ENCODE measurements at regions not wholly inside any gene's neighbourhood (a gene's known extent, or its start where the extent isn't known, plus 50 kb on each side); places are given as distances from the start of the nearest gene placed in this dataset.

DNA sequence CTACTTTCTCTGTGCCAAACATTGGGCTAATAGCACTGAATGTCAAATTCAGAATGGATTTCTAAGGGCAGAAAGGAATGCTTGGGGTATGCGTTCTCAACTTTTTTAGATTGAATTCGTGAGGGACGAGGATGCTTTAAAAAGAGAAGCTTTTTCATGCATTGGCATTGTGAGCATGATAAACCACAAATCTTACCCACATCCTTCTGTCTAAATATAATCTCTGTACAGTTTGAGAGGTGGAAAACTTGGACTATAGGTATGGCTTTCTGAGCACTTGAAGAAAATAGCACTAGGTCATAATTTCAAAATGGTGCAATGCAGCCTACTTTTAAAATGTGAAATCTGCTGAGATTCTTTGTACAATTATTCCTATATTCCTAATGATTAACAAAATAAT, 71.4 kb upstream of the HHIP start:
- H2BK20ac ChIP-seq (ENCODE audit: low read depth, low read length): no peak overlapping the region
- no TSS peak for BruUV-seq (replicated peaks)
- intact Hi-C loops (cut with micrococcal nuclease) (no loop called here), dilution Hi-C loops (cut with HindIII; ENCODE audit: low sequenced_read_pairs, unreplicated experiment) (no loop called here), in situ Hi-C loops (cut with MboI; ENCODE audit: low sequenced_read_pairs) (no loop called here)
- no peak for ATAC-seq (ENCODE audit: low read depth)
- H2AK5ac ChIP-seq (ENCODE audit: low read depth, low read length): no peak overlapping the region
- no peaks in the 10 kb centered on the region for H3K9me3 ChIP-seq (ENCODE audit: control insufficient read depth, insufficient read depth, low read length)
- H3K4me3 ChIP-seq (ENCODE audit: insufficient read depth, low read depth, low read length): no peak overlapping the region
- ChIA-PET CTCF (no interaction called here), POLR2A (ENCODE audit: unreplicated experiment) (no interaction called here)
- H4K5ac ChIP-seq (ENCODE audit: low read depth, low read length): no peak overlapping the region
- no peak overlapping the region for H3K18ac ChIP-seq (ENCODE audit: low read depth, low read length)
- H3K56ac ChIP-seq (ENCODE audit: extremely low read depth, insufficient read depth, low read length): no peak overlapping the region
- no peak overlapping the region for H4K8ac ChIP-seq (ENCODE audit: low read depth in 2 of 2, low read length in 2 of 2)
- no peak overlapping the region for H2AFZ ChIP-seq (replicated peaks; ENCODE audit: low read length, poor library complexity)
- no peaks in the 10 kb centered on the region for H3K27me3 ChIP-seq (ENCODE audit: control insufficient read depth, insufficient read depth, low read length)
- H3K36me3 ChIP-seq (ENCODE audit: control insufficient read depth, insufficient read depth, low read length): no peaks in the 10 kb centered on the region
- H3K9ac ChIP-seq (ENCODE audit: low read depth, low read length): no peak overlapping the region
- H2BK5ac ChIP-seq (ENCODE audit: low read depth, low read length, poor library complexity, severe bottlenecking): no peak overlapping the region
- TF ChIP-seq, protein P1, sequence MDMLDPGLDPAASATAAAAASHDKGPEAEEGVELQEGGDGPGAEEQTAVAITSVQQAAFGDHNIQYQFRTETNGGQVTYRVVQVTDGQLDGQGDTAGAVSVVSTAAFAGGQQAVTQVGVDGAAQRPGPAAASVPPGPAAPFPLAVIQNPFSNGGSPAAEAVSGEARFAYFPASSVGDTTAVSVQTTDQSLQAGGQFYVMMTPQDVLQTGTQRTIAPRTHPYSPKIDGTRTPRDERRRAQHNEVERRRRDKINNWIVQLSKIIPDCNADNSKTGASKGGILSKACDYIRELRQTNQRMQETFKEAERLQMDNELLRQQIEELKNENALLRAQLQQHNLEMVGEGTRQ (IDR thresholded peaks at IDR 0.05; ENCODE audit: low read depth, low read length): no peak
- TF ChIP-seq CEBPB (IDR thresholded peaks at IDR 0.05; ENCODE audit: low read depth, low read length) (no peak), CHD1 (IDR thresholded peaks at IDR 0.05; ENCODE audit: low read depth, low read length) (no peak), FOS (IDR thresholded peaks at IDR 0.05; ENCODE audit: low read depth, low read length) (no peak), MXI1 (IDR thresholded peaks at IDR 0.05; ENCODE audit: borderline replicate concordance, low read depth, low read length) (no peak), BHLHE40 (IDR thresholded peaks at IDR 0.05; ENCODE audit: low read depth, low read length) (no peak), RCOR1 (IDR thresholded peaks at IDR 0.05; ENCODE audit: insufficient replicate concordance, low read length) (no peak), MAZ (IDR thresholded peaks at IDR 0.05; ENCODE audit: borderline replicate concordance, low read depth, low read length) (no peak), POLR2A (IDR thresholded peaks at IDR 0.05; ENCODE audit: low read depth, low read length) (no peak), RAD21 (IDR thresholded peaks at IDR 0.05; ENCODE audit: low read length) (no peak), NFE2L2 (IDR thresholded peaks at IDR 0.05; ENCODE audit: low read depth, low read length) (no peak), SMC3 (IDR thresholded peaks at IDR 0.05; ENCODE audit: low read depth, low read length) (no peak), RFX5 (IDR thresholded peaks at IDR 0.05; ENCODE audit: low read depth, low read length) (no peak), MAFK (IDR thresholded peaks at IDR 0.05; ENCODE audit: low read depth, low read length) (no peak)
- TF ChIP-seq, protein P2, sequence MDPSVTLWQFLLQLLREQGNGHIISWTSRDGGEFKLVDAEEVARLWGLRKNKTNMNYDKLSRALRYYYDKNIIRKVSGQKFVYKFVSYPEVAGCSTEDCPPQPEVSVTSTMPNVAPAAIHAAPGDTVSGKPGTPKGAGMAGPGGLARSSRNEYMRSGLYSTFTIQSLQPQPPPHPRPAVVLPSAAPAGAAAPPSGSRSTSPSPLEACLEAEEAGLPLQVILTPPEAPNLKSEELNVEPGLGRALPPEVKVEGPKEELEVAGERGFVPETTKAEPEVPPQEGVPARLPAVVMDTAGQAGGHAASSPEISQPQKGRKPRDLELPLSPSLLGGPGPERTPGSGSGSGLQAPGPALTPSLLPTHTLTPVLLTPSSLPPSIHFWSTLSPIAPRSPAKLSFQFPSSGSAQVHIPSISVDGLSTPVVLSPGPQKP (IDR thresholded peaks at IDR 0.05; ENCODE audit: borderline replicate concordance, low read depth, low read length): no peak
- TF ChIP-seq, protein P3, sequence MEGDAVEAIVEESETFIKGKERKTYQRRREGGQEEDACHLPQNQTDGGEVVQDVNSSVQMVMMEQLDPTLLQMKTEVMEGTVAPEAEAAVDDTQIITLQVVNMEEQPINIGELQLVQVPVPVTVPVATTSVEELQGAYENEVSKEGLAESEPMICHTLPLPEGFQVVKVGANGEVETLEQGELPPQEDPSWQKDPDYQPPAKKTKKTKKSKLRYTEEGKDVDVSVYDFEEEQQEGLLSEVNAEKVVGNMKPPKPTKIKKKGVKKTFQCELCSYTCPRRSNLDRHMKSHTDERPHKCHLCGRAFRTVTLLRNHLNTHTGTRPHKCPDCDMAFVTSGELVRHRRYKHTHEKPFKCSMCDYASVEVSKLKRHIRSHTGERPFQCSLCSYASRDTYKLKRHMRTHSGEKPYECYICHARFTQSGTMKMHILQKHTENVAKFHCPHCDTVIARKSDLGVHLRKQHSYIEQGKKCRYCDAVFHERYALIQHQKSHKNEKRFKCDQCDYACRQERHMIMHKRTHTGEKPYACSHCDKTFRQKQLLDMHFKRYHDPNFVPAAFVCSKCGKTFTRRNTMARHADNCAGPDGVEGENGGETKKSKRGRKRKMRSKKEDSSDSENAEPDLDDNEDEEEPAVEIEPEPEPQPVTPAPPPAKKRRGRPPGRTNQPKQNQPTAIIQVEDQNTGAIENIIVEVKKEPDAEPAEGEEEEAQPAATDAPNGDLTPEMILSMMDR (conservative IDR thresholded peaks at IDR 0.05; ENCODE audit: low read depth, low read length): no peak
- H3K14ac ChIP-seq (replicated peaks; ENCODE audit: low read depth, low read length): no peak overlapping the region
- H3K79me1 ChIP-seq (ENCODE audit: low read depth in 1 of 2, low read length in 2 of 2): no peaks in the 10 kb centered on the region
- H3K23ac ChIP-seq (ENCODE audit: low read depth, low read length): no peak overlapping the region
- H3K4ac ChIP-seq (ENCODE audit: low read depth, low read length): no peak overlapping the region
- no peak for DNase-seq
- H3K4me1 ChIP-seq (ENCODE audit: control insufficient read depth, insufficient read depth, low read length): no peaks in the 10 kb centered on the region; the same call in 1 of the 2 replicates
- no peak overlapping the region for H3K27ac ChIP-seq (ENCODE audit: insufficient read depth, low read length)
- no peak overlapping the region for H2BK15ac ChIP-seq (ENCODE audit: low read depth, low read length)
- no peaks in the 10 kb centered on the region for H3K9me1 ChIP-seq (ENCODE audit: insufficient read depth, low read length)
- no peak overlapping the region for H4K91ac ChIP-seq (ENCODE audit: insufficient read depth, low read depth, low read length)
- H2BK120ac ChIP-seq (ENCODE audit: low read depth, low read length): no peak overlapping the region
- H2AK9ac ChIP-seq (replicated peaks; ENCODE audit: low read depth, low read length, poor library complexity): no peak overlapping the region
- WGBS, 2 experiments (ENCODE audit: extremely low coverage in 2 of 2, insufficient read length in 1 of 2): no CpG with 5 or more reads among the region's 3 CpGs
- no peak overlapping the region for H3K4me2 ChIP-seq (ENCODE audit: low read depth, low read length)
- no peaks in the 10 kb centered on the region for H4K20me1 ChIP-seq (ENCODE audit: insufficient read depth, low read length)
